OCI-LY1 (cell line): ENCODE measurements at regions not wholly inside any gene's neighbourhood (a gene's known extent, or its start where the extent isn't known, plus 50 kb on each side); places are given as distances from the start of the nearest gene placed in this dataset.
"Not testable (repeated sequence)": the region's sequence is repeated elsewhere in the genome, so short reads cannot be mapped to it uniquely, and the experiment has no call there.

ENCODE experiments used
- H2AFZ ChIP-seq: fragments of 200-600 bp; sonication (generic), shearing (Covaris generic); 2 replicates; pipeline ENCODE4 v1.6.0; 2014; ENCODE audit warnings: antibody characterized with exemption, mild to moderate bottlenecking, low read length
- H3F3A ChIP-seq: fragments of 200-600 bp; sonication (generic), shearing (Covaris generic); 2 replicates; pipeline ENCODE4 v1.6.0; 2014; ENCODE audit warnings: mild to moderate bottlenecking, antibody characterized with exemption, low read length, moderate library complexity; ENCODE audit not compliant: insufficient read depth
- H3K27ac ChIP-seq: fragments of 200-600 bp; sonication (generic); 2 replicates; pipeline ENCODE4 v1.5.1; 2014; ENCODE audit warnings: low read length, mixed run types, mild to moderate bottlenecking, low read depth; ENCODE audit not compliant: poor library complexity, severe bottlenecking
- H3K27me3 ChIP-seq: fragments of 200-600 bp; sonication (generic); 2 replicates; pipeline ENCODE4 v1.6.0; 2014; ENCODE audit warnings: antibody characterized with exemption, mild to moderate bottlenecking, low read length, moderate library complexity; ENCODE audit not compliant: insufficient read depth
- H3K36me3 ChIP-seq: fragments of 200-600 bp; sonication (generic); 2 replicates; pipeline ENCODE4 v1.6.1; 2014; ENCODE audit warnings: mild to moderate bottlenecking, antibody characterized with exemption, low read length, moderate library complexity, mixed read lengths; ENCODE audit not compliant: insufficient read depth
- H3K4me1 ChIP-seq: fragments of 200-600 bp; sonication (generic); 2 replicates; pipeline ENCODE4 v1.5.1; 2014; ENCODE audit warnings: mild to moderate bottlenecking, low read length, moderate library complexity; ENCODE audit not compliant: insufficient read depth, severe bottlenecking
- H3K4me2 ChIP-seq: fragments of 200-600 bp; sonication (generic), shearing (Covaris generic); 2 replicates; pipeline ENCODE4 v1.6.1; 2014; ENCODE audit warnings: low read length
- H3K4me3 ChIP-seq: fragments of 200-600 bp; sonication (generic); 2 replicates; pipeline ENCODE4 v1.5.1; 2014; ENCODE audit warnings: low read length, low read depth, mild to moderate bottlenecking, mixed read lengths; ENCODE audit not compliant: poor library complexity, severe bottlenecking
- H3K79me2 ChIP-seq: fragments of 200-600 bp; shearing (Covaris generic); 2 replicates; pipeline ENCODE4 v1.6.1; 2016; ENCODE audit warnings: mixed run types, low read length, mixed read lengths; ENCODE audit not compliant: insufficient read depth
- H3K9ac ChIP-seq: fragments of 200-600 bp; sonication (generic), shearing (Covaris generic); 2 replicates; pipeline ENCODE4 v1.6.1; 2014; ENCODE audit warnings: mild to moderate bottlenecking, low read length, mixed read lengths
- H3K9me2 ChIP-seq: fragments of 200-600 bp; sonication (generic), shearing (Covaris generic); 2 replicates; pipeline ENCODE4 v1.6.1; 2014; ENCODE audit warnings: low read depth, mild to moderate bottlenecking, low read length, mixed read lengths
- H3K9me3 ChIP-seq: fragments of 200-600 bp; shearing (Covaris generic); 2 replicates; pipeline ENCODE4 v1.6.1; 2014; ENCODE audit warnings: low read length, mixed read lengths
- H4K20me1 ChIP-seq: fragments of 200-600 bp; sonication (generic), shearing (Covaris generic); 2 replicates; pipeline ENCODE4 v1.6.0; 2016; ENCODE audit warnings: mild to moderate bottlenecking, low read length; ENCODE audit not compliant: insufficient read depth
- EZH2 ChIP-seq: fragments of 200-600 bp; sonication (generic), shearing (Covaris generic); IDR thresholded peaks from 2 replicates; pipeline ENCODE4 v1.8.0; 2017; ENCODE audit warnings: borderline replicate concordance, mixed run types, mild to moderate bottlenecking, antibody characterized with exemption, low read length, moderate library complexity, mixed read lengths
- TF ChIP-seq, protein P1 (sequence below): fragments of 200-600 bp; sonication (generic), shearing (Covaris generic); IDR thresholded peaks from 2 replicates; pipeline ENCODE4 v1.5.1; 2017; ENCODE audit warnings: mild to moderate bottlenecking, antibody characterized with exemption, low read length, moderate library complexity, mixed read lengths

DNA sequence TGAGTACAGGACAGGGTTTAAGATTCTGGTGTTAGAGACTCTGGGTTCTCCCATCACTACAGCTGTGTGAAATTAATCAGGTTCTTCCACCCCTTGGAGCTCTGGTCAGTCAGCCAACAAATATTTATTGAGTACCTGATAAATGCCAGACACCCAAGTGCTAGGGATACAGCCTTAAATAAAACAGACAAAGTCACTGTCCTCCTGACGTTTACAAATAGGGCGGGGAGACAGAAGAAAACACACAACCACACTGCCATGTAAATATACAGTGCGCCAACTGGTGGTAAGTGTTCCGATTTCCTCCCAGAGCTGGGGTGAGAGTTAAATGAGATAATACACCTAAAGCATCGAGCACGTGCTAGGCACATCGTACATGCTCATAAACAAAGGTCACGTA is 121.0 kb downstream of the COPRS start:
- H3K9me3 ChIP-seq, result no peaks in the 10 kb centered on the region
- no peaks in the 10 kb centered on the region for H3K9me2 ChIP-seq
- no peaks in the 10 kb centered on the region for H3K79me2 ChIP-seq
- H3K4me3 ChIP-seq, result no peak overlapping the region
- no peaks in the 10 kb centered on the region for H3K27me3 ChIP-seq
- no peaks in the 10 kb centered on the region for H3K4me1 ChIP-seq
- no peaks in the 10 kb centered on the region for H4K20me1 ChIP-seq
- H3K27ac ChIP-seq, result no peak overlapping the region
- H3K9ac ChIP-seq, result no peak overlapping the region
- no peak overlapping the region for H2AFZ ChIP-seq
- no peak overlapping the region for H3K4me2 ChIP-seq
- H3F3A ChIP-seq, result no peaks in the 10 kb centered on the region
- no peaks in the 10 kb centered on the region for H3K36me3 ChIP-seq
- TF ChIP-seq, protein P1, sequence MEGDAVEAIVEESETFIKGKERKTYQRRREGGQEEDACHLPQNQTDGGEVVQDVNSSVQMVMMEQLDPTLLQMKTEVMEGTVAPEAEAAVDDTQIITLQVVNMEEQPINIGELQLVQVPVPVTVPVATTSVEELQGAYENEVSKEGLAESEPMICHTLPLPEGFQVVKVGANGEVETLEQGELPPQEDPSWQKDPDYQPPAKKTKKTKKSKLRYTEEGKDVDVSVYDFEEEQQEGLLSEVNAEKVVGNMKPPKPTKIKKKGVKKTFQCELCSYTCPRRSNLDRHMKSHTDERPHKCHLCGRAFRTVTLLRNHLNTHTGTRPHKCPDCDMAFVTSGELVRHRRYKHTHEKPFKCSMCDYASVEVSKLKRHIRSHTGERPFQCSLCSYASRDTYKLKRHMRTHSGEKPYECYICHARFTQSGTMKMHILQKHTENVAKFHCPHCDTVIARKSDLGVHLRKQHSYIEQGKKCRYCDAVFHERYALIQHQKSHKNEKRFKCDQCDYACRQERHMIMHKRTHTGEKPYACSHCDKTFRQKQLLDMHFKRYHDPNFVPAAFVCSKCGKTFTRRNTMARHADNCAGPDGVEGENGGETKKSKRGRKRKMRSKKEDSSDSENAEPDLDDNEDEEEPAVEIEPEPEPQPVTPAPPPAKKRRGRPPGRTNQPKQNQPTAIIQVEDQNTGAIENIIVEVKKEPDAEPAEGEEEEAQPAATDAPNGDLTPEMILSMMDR, result peak; percentile 21; the same call in 1 of the 2 replicates
- TF ChIP-seq EZH2, result no peak

DNA sequence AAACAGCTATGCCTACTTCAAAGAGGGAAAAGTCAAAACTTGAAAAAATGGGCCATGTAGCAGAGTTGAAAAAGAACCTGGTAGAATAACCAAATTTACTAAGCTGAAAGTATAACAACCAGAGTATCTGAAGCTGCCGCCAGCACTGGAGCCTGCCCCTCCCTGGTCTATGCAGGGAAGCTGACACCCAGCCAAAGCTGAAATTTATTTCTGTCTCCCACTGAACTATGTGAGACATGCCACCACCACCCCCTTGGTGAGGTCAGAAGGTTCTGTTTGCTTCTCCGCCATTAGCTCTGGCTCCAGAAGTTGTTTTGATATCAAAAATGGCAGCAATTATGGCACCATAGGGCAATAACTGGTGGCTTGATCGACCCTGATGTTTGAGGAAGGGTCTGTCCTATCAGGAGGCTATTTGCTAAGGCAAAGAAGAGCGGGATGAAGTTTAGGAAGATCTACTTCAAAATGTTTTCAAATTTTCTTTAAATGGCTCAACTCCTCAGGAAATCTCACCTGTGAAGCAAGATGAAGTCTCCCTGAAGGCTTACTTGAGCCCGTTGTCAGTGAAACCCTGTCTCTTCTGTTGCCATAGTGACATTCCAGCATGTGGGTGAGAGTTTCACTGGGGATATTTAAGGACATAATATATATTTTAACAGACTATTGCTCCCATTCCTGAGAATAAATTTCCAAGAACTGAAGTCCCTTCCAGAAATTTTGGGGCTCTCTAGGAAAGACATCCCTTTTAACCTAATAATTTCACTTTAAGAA is 122.0 kb downstream of the COPRS start:
- H3F3A ChIP-seq, result no peaks in the 10 kb centered on the region
- no peak overlapping the region for H3K9ac ChIP-seq
- no peaks in the 10 kb centered on the region for H4K20me1 ChIP-seq
- no peak overlapping the region for H3K4me2 ChIP-seq
- H3K79me2 ChIP-seq, result no peaks in the 10 kb centered on the region
- H3K27ac ChIP-seq, result no peak overlapping the region
- H3K9me2 ChIP-seq, result no peaks in the 10 kb centered on the region
- TF ChIP-seq EZH2, result no peak
- TF ChIP-seq, protein P1, result no peak
- no peaks in the 10 kb centered on the region for H3K9me3 ChIP-seq
- H3K4me1 ChIP-seq, result no peaks in the 10 kb centered on the region
- no peak overlapping the region for H2AFZ ChIP-seq
- H3K4me3 ChIP-seq, result no peak overlapping the region
- H3K36me3 ChIP-seq, result no peaks in the 10 kb centered on the region
- H3K27me3 ChIP-seq, result no peaks in the 10 kb centered on the region

DNA sequence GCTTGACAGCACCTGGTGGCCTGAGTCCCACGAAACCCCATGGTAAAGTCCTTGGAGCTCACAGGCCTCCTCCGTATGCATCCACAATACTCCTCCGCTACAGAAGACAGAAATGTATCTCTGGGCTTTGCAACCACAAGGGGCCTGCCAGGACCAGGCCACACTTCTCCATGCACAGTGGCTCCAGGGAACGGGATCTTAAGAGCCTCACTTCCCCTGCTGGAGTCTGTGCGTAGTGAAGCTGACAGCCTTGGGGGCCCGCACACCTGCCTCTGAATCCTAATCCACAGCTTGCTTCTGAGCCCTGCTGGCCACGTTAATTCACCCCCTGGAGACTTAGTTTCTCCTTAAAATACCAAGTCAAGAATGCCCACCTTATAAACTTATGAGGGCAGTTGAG is 125.7 kb downstream of the COPRS start:
- Histone ChIP-seq H3K9me3 (no peaks in the 10 kb centered on the region), H3K9me2 (no peaks in the 10 kb centered on the region), H3F3A (no peaks in the 10 kb centered on the region), H3K4me3 (no peak overlapping the region), H3K9ac (no peak overlapping the region), H3K79me2 (no peaks in the 10 kb centered on the region), H4K20me1 (no peaks in the 10 kb centered on the region), H3K4me2 (no peak overlapping the region), H3K36me3 (no peaks in the 10 kb centered on the region), H3K4me1 (no peaks in the 10 kb centered on the region), H2AFZ (no peak overlapping the region), H3K27ac (no peak overlapping the region), H3K27me3 (no peaks in the 10 kb centered on the region)
- TF ChIP-seq, protein P1, result no peak
- TF ChIP-seq EZH2, result no peak

DNA sequence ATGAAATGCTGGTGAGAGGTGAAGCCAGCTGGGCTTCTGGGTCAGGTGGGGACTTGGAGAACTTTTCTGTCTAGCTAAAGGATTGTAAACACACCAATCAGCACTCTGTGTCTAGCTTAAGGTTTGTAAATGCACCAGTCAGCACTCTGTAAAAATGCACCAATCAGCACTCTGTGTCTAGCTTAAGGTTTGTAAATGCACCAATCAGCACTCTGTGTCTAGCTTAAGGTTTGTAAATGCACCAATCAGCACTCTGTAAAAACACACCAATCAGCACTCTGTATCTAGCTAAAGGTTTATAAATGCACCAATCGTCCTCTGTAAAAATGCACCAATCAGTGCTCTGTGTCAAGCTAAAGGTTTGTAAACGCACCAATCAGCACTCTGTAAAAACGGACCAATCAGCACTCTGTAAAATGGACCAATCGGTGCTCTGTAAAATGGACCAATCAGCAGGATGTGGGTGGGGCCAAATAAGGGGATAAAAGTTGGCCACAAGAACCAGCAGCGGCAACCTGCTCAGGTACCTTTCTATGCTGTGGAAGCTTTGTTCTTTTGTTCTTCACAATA is 127.4 kb downstream of the COPRS start:
- not testable (repeated sequence) for H3K9ac ChIP-seq, H3K9me3 ChIP-seq, H3K4me1 ChIP-seq, H3K4me2 ChIP-seq, H2AFZ ChIP-seq, H3K27ac ChIP-seq, H3K36me3 ChIP-seq, H3K79me2 ChIP-seq, H4K20me1 ChIP-seq, H3K4me3 ChIP-seq, H3F3A ChIP-seq, H3K9me2 ChIP-seq, H3K27me3 ChIP-seq
